H1 (cell line): ENCODE measurements at regions not wholly inside any gene's neighbourhood (a gene's known extent, or its start where the extent isn't known, plus 50 kb on each side); places are given as distances from the start of the nearest gene placed in this dataset.

ENCODE experiments used
- KDM5A ChIP-seq: fragments of 200-600 bp; IDR thresholded peaks from 2 replicates; pipeline ENCODE4 v1.7.1; 2012; ENCODE audit warnings: mild to moderate bottlenecking, low read length, inconsistent platforms, mixed read lengths
- TF ChIP-seq, protein P1 (sequence below): fragments of 300-600 bp; sonication (generic); IDR thresholded peaks from 2 replicates; pipeline ENCODE4 v1.7.1; 2012; ENCODE audit warnings: low read length, moderate library complexity, mild to moderate bottlenecking, inconsistent platforms; ENCODE audit not compliant: insufficient replicate concordance
- TF ChIP-seq, protein P2 (sequence below): IDR thresholded peaks from 2 replicates; pipeline ENCODE4 v1.6.1; 2012; ENCODE audit warnings: inconsistent platforms

DNA sequence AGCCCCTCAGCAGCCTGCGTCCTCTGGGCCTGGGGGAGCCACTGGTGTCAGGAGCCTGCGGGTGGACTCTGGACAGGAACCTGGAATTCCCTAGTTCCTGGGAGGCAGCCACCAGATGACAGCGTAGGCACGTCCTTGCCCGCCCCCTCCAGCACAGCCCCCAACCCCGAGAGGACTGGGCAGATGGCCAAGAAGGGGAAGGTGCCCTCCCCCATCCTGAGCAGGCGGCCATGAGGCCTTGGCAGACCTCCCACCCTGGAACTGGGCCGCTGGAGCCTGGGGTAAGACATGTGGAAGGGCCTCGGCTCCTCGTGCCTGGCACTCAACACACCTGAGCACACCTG, 60.4 kb upstream of the FBRSL1 start (continued):
- TF ChIP-seq, protein P1, sequence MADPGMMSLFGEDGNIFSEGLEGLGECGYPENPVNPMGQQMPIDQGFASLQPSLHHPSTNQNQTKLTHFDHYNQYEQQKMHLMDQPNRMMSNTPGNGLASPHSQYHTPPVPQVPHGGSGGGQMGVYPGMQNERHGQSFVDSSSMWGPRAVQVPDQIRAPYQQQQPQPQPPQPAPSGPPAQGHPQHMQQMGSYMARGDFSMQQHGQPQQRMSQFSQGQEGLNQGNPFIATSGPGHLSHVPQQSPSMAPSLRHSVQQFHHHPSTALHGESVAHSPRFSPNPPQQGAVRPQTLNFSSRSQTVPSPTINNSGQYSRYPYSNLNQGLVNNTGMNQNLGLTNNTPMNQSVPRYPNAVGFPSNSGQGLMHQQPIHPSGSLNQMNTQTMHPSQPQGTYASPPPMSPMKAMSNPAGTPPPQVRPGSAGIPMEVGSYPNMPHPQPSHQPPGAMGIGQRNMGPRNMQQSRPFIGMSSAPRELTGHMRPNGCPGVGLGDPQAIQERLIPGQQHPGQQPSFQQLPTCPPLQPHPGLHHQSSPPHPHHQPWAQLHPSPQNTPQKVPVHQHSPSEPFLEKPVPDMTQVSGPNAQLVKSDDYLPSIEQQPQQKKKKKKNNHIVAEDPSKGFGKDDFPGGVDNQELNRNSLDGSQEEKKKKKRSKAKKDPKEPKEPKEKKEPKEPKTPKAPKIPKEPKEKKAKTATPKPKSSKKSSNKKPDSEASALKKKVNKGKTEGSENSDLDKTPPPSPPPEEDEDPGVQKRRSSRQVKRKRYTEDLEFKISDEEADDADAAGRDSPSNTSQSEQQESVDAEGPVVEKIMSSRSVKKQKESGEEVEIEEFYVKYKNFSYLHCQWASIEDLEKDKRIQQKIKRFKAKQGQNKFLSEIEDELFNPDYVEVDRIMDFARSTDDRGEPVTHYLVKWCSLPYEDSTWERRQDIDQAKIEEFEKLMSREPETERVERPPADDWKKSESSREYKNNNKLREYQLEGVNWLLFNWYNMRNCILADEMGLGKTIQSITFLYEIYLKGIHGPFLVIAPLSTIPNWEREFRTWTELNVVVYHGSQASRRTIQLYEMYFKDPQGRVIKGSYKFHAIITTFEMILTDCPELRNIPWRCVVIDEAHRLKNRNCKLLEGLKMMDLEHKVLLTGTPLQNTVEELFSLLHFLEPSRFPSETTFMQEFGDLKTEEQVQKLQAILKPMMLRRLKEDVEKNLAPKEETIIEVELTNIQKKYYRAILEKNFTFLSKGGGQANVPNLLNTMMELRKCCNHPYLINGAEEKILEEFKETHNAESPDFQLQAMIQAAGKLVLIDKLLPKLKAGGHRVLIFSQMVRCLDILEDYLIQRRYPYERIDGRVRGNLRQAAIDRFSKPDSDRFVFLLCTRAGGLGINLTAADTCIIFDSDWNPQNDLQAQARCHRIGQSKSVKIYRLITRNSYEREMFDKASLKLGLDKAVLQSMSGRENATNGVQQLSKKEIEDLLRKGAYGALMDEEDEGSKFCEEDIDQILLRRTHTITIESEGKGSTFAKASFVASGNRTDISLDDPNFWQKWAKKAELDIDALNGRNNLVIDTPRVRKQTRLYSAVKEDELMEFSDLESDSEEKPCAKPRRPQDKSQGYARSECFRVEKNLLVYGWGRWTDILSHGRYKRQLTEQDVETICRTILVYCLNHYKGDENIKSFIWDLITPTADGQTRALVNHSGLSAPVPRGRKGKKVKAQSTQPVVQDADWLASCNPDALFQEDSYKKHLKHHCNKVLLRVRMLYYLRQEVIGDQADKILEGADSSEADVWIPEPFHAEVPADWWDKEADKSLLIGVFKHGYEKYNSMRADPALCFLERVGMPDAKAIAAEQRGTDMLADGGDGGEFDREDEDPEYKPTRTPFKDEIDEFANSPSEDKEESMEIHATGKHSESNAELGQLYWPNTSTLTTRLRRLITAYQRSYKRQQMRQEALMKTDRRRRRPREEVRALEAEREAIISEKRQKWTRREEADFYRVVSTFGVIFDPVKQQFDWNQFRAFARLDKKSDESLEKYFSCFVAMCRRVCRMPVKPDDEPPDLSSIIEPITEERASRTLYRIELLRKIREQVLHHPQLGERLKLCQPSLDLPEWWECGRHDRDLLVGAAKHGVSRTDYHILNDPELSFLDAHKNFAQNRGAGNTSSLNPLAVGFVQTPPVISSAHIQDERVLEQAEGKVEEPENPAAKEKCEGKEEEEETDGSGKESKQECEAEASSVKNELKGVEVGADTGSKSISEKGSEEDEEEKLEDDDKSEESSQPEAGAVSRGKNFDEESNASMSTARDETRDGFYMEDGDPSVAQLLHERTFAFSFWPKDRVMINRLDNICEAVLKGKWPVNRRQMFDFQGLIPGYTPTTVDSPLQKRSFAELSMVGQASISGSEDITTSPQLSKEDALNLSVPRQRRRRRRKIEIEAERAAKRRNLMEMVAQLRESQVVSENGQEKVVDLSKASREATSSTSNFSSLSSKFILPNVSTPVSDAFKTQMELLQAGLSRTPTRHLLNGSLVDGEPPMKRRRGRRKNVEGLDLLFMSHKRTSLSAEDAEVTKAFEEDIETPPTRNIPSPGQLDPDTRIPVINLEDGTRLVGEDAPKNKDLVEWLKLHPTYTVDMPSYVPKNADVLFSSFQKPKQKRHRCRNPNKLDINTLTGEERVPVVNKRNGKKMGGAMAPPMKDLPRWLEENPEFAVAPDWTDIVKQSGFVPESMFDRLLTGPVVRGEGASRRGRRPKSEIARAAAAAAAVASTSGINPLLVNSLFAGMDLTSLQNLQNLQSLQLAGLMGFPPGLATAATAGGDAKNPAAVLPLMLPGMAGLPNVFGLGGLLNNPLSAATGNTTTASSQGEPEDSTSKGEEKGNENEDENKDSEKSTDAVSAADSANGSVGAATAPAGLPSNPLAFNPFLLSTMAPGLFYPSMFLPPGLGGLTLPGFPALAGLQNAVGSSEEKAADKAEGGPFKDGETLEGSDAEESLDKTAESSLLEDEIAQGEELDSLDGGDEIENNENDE, result no peak
- no peak for TF ChIP-seq KDM5A
- TF ChIP-seq, protein P2, sequence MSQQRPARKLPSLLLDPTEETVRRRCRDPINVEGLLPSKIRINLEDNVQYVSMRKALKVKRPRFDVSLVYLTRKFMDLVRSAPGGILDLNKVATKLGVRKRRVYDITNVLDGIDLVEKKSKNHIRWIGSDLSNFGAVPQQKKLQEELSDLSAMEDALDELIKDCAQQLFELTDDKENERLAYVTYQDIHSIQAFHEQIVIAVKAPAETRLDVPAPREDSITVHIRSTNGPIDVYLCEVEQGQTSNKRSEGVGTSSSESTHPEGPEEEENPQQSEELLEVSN, result 0 out of 2 replicates have a peak, but pooled peaks have one; percentile 6
- TF ChIP-seq, all 59 proteins: peak for 1
